HG03521 (cell line): ENCODE measurements at regions not wholly inside any gene's neighbourhood (a gene's known extent, or its start where the extent isn't known, plus 50 kb on each side); places are given as distances from the start of the nearest gene placed in this dataset.

Source experiments
- ATAC-seq: cut with Tn5 transposase; IDR thresholded peaks from one replicate; pipeline ENCODE4 v1.9.1; 2021; ENCODE audit warnings: mild to moderate bottlenecking, moderate library complexity; ENCODE audit not compliant: unreplicated experiment

- ATAC-seq: no peak
These were observed 73.4 kb downstream of the FOXD1 start for GRCh38 chr5:73375191-73375545.

- no peak for ATAC-seq
These were observed 73.9 kb downstream of the FOXD1 start for GRCh38 chr5:73374520-73375190.

GRCh38 chr5:73373814-73374510, 74.6 kb downstream of the FOXD1 start:
- ATAC-seq: no peak

- ATAC-seq: no peak
These were observed 77.7 kb downstream of the FOXD1 start for GRCh38 chr5:73370640-73371583.

GRCh38 chr5:73370095-73370494, 78.5 kb downstream of the FOXD1 start:
- ATAC-seq: no peak

GRCh38 chr5:73369278-73369677, 79.3 kb downstream of the FOXD1 start:
- no peak for ATAC-seq

GRCh38 chr5:73367650-73368049, 80.9 kb downstream of the FOXD1 start:
- no peak for ATAC-seq

- no peak for ATAC-seq
These were observed 82.4 kb downstream of the FOXD1 start for GRCh38 chr5:73365990-73366667.

- ATAC-seq: no peak
These were observed 83.2 kb downstream of the FOXD1 start for GRCh38 chr5:73365301-73365853.

GRCh38 chr5:73363911-73364730, 84.5 kb downstream of the FOXD1 start:
- ATAC-seq: no peak

GRCh38 chr5:73359395-73359794, 89.2 kb downstream of the FOXD1 start:
- ATAC-seq: no peak

- no peak for ATAC-seq
These were observed 90.2 kb downstream of the FOXD1 start for GRCh38 chr5:73358366-73358765.

GRCh38 chr5:73357576-73357975, 91.0 kb downstream of the FOXD1 start:
- no peak for ATAC-seq

GRCh38 chr5:73355108-73355507, 93.5 kb downstream of the FOXD1 start:
- no peak for ATAC-seq

- ATAC-seq: no peak
These were observed 94.2 kb downstream of the FOXD1 start for GRCh38 chr5:73354406-73354805.

- ATAC-seq: no peak
These were observed 95.8 kb downstream of the FOXD1 start for GRCh38 chr5:73352649-73353230.

GRCh38 chr5:73352243-73352642, 96.3 kb downstream of the FOXD1 start:
- ATAC-seq: no peak

GRCh38 chr5:73351593-73351992, 97.0 kb downstream of the FOXD1 start:
- ATAC-seq: no peak

GRCh38 chr5:73346878-73347408, 101.6 kb downstream of the FOXD1 start:
- no peak for ATAC-seq
